SK-N-MC (cell line): ENCODE measurements at regions not wholly inside any gene's neighbourhood (a gene's known extent, or its start where the extent isn't known, plus 50 kb on each side); places are given as distances from the start of the nearest gene placed in this dataset.
"Not testable (repeated sequence)": the region's sequence is repeated elsewhere in the genome, so short reads cannot be mapped to it uniquely, and the experiment has no call there.

Experiments
- EZH2 ChIP-seq: fragments of 200-600 bp; sonication (generic); IDR thresholded peaks from one replicate; pipeline ENCODE4 v1.6.1; 2017; ENCODE audit warnings: antibody characterized with exemption
- POLR2AphosphoS5 ChIP-seq: IDR thresholded peaks from 2 replicates; pipeline ENCODE4 v1.6.1; 2012; ENCODE audit warnings: mild to moderate bottlenecking, low read depth, low read length, borderline replicate concordance

- TF ChIP-seq POLR2AphosphoS5, EZH2: not testable (repeated sequence)
Measured at GRCh38 chr2:111546578-111546977, 337.4 kb downstream of the ANAPC1 start.
